Vagina (tissue), 2 donors: ENCODE measurements at regions not wholly inside any gene's neighbourhood (a gene's known extent, or its start where the extent isn't known, plus 50 kb on each side); places are given as distances from the start of the nearest gene placed in this dataset.

Experiments used
- POLR2A ChIP-seq, 2 donors: fragments of 450-650 bp; IDR thresholded peaks; one replicate each; pipeline ENCODE4 v1.6.1; 2017; ENCODE audit warnings: antibody characterized with exemption in 2 of 2, mild to moderate bottlenecking in 2 of 2, moderate library complexity in 2 of 2
- POLR2AphosphoS5 ChIP-seq, 2 donors: sonication (generic); formaldehyde crosslinking; IDR thresholded peaks; one replicate each; pipeline ENCODE4 v1.9.0; 2017; ENCODE audit warnings: antibody characterized with exemption in 2 of 2, mild to moderate bottlenecking in 2 of 2, low read depth in 1 of 2; ENCODE audit not compliant: insufficient read depth in 1 of 2
- TF ChIP-seq, protein P1 (sequence below), 3 experiments: fragments of 450-650 bp in 2 of 3; fragments of 200-600 bp in 1 of 3; sonication (generic) in 1 of 3; IDR thresholded peaks; one replicate each; pipeline ENCODE4 v1.5.1; 2017 to 2019; ENCODE audit warnings: antibody characterized with exemption in 3 of 3, mild to moderate bottlenecking in 2 of 3, moderate library complexity in 2 of 3

- TF ChIP-seq, protein P1, sequence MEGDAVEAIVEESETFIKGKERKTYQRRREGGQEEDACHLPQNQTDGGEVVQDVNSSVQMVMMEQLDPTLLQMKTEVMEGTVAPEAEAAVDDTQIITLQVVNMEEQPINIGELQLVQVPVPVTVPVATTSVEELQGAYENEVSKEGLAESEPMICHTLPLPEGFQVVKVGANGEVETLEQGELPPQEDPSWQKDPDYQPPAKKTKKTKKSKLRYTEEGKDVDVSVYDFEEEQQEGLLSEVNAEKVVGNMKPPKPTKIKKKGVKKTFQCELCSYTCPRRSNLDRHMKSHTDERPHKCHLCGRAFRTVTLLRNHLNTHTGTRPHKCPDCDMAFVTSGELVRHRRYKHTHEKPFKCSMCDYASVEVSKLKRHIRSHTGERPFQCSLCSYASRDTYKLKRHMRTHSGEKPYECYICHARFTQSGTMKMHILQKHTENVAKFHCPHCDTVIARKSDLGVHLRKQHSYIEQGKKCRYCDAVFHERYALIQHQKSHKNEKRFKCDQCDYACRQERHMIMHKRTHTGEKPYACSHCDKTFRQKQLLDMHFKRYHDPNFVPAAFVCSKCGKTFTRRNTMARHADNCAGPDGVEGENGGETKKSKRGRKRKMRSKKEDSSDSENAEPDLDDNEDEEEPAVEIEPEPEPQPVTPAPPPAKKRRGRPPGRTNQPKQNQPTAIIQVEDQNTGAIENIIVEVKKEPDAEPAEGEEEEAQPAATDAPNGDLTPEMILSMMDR (IDR thresholded peaks at IDR 0.05) = no peak
- TF ChIP-seq POLR2A (IDR thresholded peaks at IDR 0.05) (no peak), POLR2AphosphoS5 (IDR thresholded peaks at IDR 0.05; ENCODE audit: insufficient read depth in 1 of 2, low read depth in 1 of 2) (no peak)
These were observed 217.9 kb upstream of the RND3 start for GRCh38 chr2:150705357-150705756.
